HG03066 (cell line): ENCODE measurements at regions not wholly inside any gene's neighbourhood (a gene's known extent, or its start where the extent isn't known, plus 50 kb on each side); places are given as distances from the start of the nearest gene placed in this dataset.

ENCODE experiments used
- ATAC-seq: cut with Tn5 transposase; IDR thresholded peaks from one replicate; pipeline ENCODE4 v1.9.1; 2021; ENCODE audit warnings: low read depth; ENCODE audit not compliant: unreplicated experiment

- peak; percentile 94 for ATAC-seq
Observed at GRCh38 chr7:25031007-25031406, 51.0 kb upstream of the OSBPL3 start.
